ENCODE measurements at regions not wholly inside any gene's neighbourhood (a gene's known extent, or its start where the extent isn't known, plus 50 kb on each side); places are given as distances from the start of the nearest gene placed in this dataset.

DNA sequence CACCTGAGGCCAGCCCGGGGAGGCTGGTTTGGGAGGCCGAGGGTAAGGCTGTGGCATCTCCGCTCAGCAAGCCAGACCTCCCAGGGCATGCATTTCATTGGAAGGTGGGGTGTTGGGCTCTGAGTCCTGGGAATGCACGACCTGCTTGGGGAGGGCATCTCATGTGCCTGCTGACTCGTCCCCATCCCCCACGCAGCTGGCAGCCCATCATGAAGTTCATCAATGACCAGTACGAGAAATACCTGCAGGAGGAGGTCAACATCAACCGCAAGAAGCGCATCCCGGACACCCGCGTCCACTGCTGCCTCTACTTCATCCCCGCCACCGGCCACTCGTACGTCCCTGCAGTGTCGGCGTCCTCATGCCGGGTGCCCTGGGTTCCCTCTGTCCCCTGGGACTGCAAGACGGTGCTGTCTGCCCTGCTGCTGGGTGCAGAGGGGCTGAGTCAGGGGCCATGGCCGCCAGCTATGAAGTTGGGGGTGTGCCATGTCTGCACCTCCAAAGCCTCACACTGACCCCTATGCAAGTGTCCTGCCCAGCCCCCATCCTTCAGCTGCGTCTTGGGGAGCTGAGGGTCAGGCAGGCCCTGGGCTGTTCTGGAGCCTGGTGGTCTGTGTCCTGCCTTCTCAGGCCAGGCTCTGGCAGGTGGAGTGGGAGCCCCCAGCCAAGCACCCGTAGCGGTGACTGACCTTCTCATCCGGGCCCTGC, 347.9 kb downstream of the SEC14L1 start:
- no peak for DNase-seq (ENCODE audit: low read depth)

DNA sequence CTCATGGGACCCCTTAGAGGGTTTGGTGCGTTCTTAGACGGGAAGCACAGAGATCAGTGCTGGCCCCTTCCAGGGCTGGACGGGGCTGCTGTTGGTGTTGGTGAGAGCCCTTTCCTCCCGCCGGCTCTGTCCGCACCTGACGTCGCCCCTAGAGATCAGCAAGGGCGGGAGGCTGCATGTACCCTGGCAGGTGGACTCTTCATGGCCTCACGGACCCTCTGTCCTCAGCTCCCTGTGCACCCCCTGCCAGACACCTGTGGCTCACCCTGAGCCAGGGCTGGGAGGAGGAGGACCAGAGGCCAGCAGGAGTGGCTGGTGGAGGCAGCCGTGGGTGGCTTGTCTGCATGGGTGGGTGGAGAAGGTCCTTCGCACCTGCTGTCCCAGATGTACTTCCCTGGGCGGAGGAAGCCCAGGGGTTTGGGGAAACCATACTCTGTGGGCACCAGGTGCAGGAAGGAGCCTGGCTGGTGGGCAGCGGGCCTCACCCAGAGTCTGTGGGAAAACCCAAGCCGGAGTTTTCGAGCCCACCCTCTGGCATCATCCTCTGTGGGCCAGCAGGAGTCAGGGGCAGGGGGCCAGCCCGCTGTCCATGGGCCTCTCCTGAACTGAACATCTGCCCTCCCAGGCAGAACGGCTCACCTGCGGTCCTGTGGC, 348.6 kb downstream of the SEC14L1 start:
- DNase-seq (ENCODE audit: low read depth), result no peak

DNA sequence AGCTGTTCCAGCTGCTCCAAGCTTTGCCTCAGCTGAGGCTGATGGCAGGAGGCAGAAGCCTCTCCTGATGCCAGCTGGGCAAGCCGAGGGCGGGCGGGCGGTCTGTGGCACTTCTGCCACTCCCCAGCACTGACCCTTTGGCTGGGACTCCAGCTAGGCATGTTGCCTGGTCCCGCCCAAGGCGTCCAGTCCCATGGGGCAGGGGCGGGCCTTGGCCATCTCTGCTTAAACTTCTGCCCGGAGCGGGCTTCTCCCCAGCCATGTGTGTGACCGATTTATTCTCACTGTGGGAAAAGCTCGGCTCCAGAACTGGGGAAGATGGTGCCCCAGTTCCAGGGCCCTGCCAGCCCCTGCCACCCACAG, 349.1 kb downstream of the SEC14L1 start:
- DNase-seq (ENCODE audit: low read depth), result no peak

DNA sequence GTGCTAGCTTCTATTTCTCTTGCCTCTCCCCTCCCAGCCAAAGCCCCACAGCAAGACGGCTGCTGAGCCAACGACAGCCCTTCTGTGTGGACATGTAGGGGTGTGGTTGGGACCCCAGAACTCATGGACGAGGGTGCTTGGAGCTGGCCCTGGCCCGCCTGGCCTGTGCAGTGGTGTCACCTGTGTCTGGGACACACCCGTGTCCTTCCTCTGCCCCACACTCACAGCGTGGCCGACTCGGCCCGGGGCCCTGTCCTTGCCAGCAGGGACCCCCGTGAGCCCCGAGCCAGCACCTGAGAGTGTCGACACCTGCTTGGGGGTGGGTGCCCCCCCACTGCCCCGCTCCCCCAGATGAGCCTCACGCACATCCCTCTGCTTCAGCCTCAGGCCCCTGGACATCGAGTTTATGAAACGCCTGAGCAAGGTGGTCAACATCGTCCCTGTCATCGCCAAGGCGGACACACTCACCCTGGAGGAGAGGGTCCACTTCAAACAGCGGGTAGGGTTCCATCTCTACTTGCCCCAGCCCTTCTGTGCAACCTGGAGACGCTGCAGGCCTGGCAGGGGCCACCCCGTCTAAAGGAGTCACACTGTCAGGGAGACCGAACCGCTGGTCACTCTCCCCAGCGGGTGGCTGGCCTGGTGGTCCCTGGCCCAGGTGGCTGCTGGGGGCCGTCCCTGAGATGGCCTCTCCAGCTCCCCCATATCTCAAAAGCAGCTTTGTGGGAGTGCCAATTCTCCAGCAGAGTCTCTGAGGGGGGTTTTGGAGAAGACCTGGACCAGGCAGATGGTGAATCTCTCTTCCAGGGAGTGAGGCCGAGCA, 349.8 kb downstream of the SEC14L1 start:
- DNase-seq (ENCODE audit: low read depth), result no peak

DNA sequence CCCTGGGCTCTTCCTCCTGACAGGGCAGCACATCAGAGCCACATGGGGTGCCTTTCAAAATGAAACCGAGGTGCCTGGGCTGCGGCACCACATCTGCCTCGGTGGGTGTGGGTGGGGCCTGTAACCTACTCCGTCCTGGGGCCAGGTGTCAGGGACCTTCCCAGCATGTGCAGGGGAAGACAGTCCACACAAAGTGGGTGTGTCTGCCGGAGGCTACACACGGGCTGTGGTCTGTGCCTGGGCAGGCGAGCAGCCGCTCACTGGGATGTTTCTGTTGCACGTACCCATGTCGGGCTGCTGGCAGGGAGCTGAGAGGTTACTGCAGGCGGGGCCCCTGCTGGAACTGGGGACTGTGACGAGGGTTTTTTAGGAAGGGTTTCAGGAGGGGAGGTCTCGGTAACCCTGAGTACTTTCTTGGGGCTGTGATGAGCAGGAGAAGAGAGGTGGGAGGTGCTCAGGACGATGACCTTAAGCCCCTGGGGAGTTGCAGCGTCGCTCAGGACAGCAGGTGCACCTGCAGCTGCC, 351.2 kb downstream of the SEC14L1 start:
- no peak for DNase-seq (ENCODE audit: low read depth)

DNA sequence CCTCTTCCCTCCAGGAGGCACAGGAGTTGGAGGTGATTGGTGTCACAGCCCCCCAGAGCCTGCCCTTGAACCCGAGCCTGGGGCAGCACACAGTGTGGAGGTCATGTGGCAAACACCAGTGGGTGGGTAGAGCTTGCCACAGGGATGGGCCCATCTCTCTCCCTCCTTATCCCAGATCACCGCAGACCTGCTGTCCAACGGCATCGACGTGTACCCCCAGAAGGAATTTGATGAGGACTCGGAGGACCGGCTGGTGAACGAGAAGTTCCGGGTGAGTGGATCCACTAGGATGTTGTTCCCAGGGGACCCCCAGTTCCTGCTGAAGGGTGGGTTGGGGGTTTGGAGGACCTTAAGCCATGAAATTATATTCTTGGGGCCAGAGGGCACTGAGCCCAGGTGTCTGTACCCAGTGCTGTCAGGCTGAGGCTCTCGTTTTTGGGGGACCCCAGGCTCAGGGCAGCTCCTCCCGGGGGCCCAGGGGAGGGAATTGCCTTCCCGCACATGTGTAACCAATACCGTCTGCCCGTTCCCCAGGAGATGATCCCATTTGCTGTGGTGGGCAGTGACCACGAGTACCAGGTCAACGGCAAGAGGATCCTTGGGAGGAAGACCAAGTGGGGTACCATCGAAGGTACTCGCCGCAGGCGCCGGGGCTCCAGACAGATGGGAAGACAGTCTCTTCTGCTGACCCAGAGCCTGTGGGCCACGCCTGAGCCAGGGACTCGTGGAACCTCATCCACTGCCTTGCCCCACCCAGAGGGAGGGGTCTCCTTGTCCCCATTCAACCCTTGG, 351.9 kb downstream of the SEC14L1 start:
- no peak for DNase-seq (ENCODE audit: low read depth)

DNA sequence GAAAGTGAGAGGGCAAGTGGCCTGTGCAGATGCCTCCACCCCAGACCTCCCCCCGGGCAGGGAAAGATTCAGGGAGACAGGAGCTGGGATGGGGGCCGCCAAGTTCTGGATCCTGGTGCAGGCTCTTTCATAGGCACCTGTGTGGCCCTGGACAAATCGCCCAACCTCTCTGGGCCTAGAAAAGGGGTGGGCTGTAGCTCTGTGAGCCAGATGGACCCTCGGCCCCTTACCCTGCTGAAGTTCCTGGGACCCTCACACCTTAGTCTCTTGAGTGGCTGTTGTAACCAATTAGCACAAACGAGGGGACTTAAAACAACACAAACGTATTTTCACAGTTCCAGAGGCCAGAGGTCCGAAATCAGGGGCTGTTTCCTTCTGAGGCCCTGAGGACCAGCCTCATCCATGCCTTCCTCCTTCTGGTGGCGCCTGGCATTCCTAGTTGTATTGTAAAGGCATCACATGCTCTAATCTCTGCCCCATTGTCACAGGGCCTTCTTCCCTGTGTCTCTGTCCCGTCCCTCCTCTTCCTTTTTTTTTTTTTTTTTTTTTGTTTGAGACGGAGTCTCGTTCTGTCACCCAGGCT, 352.6 kb downstream of the SEC14L1 start:
- DNase-seq (ENCODE audit: low read depth), result no peak

DNA sequence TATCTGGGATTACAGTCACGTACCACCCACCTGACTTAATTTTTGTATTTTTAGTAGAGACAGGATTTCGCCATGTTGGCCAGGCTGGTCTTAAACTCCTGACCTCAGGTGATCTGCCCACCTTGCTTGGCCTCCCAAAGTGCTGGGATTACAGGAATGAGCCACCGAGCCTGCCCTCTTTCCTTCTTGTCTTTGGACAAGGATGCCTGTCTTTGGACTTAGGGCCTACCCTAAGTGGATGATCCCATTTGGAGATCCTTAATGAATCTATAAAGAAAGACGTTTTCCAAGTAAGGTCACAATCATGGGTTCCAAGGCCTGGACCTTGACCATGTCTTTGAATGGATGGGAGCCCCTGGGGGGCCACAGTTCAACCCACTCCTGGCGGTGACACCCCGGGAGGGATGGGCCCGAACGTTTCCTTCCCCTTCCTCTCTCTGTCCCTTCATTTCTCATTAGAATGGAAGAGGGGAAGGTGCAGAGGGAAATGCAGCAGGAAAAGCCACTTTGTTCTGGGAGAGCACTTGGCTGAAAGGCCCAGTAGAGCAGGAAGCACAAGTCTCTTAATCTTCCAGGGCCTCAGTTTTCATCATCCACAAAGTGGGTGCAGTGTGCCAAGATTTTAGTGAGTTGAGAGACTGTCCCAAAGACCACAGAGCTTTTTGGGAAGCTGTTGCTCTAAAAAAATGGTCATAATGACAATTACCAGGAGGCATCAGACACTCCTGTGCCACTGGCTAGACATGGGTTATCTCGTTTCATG, 353.3 kb downstream of the SEC14L1 start:
- DNase-seq (ENCODE audit: low read depth), result no peak

DNA sequence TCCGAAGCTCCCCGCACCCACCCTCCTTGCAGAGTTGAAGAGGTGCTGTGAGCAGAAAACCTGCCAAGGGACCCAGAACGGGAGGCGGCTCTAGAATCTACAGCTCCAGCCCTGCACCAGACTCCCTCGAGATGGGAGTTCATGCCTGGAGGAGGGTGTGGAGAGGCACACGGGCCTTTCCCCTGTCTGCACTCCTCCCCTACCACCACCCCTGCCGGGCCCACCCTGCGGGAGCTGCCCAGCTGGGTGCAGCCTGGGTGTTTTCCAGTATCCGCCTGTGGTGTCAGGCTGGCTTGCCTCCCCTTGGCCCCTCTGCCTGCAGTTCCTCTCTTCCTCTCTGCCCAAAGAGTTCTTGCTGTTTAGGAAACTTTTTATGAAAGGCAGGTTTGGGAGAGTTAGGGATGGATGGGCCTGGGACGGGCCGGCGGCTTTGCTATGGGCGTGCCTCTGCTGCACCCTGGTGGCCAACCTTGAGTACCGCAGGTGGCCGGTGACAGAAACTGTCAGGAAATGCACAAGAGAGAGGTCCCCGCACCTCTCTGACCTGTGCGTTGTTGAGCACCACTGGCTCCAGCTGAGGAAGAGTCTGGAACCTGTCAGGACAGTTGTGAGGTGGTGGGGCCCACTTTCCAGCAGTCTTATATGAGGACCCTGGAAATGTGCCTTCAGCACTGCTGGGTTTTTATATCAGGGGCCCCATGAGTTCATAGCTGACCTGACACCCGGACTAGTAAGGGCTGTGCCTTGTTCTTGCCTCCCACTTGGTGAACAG, 354.1 kb downstream of the SEC14L1 start:
- DNase-seq (ENCODE audit: low read depth), result peak; percentile 9

DNA sequence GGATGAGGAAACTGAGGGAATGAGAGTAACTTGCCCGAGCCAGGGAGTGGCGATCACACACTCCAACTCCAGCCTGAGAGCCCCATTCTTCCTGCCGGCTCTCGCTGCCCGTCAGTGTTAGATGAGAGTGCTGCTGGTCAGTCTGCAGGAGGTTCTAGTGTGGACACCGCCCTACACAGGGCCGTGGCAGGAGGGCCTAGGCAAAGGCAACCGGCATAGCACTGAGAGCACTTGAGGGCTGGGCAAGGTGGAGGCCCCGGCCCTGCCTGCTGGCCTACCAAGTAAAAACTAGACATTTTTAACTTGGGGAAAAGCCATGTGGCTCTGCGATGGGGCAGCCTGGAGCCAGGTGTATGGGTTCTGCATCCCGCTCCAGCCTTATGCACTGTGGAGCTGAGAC, 354.8 kb downstream of the SEC14L1 start:
- DNase-seq (ENCODE audit: low read depth), result no peak

DNA sequence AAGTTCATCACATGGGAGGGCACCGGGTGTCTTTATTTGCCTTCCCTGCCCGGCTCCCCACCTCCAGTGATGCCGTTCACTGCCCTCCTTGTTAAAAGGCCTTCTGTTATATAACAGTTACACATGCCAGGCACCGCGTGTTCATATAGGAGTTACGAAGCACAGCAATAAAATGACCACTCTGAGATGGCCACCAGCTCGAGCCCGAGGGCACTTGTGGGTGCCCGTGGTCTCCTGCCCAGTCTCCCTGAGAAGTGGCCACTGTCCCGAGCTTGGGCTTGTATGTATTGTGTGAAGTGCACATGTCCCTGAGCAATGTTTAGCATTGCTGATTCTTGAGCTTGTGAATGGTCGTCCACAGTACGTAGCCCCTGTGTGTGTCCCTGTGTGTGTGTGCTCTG, 355.6 kb downstream of the SEC14L1 start:
- no peak for DNase-seq (ENCODE audit: low read depth)

DNA sequence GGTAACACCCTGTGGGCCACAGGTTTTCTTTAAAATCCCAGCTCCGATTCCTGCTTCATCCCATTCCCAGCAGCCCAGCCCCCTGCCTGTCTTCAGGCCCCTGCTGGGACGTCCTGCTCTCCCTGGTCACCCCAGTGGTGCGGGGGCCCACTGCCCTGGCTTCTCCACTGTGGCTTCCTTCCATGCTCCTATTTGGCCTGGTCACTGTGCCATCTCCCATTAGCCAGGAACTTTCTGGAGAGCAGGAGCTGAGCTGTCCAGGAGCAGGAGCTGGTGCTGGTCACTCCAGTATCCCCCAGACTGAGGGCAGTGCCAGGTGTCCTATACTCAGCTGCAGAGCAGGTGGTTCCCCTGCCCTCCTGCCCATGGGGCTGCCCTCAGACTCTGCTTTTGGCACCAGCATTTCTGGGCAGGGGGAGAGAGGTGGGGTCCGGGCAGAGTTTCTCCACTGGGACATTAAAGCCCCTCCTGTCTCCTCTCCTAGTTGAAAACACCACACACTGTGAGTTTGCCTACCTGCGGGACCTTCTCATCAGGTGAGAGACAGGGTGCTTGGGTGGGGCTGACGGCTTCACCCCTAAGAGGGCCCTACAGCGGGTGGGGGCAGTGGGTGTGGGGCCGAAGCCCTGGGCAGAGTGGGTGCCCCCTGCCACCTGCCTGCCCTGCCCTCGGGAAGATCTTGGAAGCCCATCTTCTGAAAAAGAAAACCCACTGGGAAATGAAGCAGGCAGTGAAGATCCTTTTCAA, 356.2 kb downstream of the SEC14L1 start:
- DNase-seq (ENCODE audit: low read depth), result no peak

DNA sequence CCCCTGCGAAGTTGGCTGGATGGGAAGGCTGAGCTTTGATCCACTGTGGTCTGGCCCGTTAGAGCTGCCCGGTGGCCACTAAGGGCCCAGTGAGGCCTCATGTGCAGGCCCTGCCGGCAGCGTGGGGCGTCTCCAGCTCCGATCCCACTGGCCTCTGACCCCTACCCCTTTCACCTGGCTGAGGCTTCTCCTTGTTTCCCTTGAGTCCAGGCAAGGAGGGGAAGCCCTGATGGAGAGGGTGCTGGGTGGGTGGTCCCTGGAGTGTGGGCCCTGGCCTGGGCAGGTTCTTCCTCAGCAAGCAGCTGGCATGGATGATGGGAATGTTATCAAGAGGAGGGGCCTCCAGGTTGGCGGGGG, 356.8 kb downstream of the SEC14L1 start:
- no peak for DNase-seq (ENCODE audit: low read depth)

DNA sequence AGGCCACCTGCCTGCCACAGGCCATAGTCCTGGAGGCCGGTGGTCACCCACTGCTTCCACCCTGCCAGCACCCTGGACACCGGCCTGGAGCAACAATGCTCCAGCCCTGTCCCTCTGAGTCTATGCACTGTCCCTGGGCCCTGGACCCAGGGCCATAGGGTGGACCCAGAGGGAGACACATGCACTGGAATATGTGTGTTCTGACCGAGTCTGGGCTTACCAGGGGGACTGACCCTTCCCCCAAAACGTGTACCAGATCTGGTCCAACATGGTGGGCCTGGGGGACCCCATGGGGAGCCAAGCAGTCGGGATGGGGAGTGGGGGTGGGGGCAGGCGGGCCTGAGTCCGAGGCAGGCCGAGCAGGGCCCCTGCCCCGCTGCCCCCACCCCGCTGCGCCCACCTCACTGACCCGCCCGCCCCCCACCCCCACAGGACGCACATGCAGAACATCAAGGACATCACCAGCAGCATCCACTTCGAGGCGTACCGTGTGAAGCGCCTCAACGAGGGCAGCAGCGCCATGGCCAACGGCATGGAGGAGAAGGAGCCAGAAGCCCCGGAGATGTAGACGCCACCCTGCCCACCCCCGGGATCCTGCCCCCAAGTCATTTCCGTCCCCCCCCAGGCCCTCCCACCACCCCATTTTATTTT, 357.4 kb downstream of the SEC14L1 start:
- no peak for DNase-seq (ENCODE audit: low read depth)

DNA sequence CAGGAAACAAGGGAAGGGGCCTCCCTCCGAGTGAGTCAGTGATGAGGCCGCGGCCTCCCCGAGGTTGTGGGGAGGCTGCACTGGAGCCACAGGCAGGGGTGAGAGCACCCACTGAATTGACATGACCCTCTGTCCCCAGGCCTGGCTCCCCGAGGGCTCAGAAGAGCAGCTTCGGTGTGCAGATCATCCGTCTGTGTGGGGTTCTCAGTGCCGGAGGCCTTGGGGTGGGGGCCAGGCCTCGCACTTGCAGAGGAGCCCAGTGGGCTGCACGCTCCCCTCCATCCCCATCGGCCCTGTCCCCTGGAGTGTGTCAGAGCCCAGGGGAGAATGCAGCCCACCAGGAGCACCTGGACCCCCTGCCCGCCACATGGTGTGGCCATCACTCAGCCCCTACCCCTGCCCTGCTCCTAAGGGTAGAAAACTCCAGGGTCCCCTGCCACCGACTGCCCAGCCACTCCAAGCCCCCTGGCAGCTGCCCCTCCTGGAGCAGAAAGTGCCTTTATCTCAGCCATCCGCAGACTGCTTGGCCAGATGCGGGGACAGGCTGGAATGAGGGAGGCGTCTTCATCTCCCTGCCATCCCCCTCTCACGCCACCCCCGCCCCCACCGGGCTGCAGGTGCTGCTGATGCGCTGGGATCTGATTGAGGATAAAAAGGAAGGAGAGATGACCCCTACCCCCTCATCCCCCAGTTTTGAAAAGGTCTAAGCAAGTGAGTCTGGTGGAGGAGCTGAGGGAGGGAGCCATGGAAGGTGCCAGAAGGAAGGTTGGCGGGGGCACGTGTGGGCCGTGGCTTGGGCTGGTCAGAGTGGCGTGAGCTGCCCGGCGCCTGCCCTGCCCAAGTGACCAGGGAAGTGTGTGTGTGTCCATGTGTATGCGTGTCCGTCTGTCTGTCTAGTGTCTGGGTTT, 358.3 kb downstream of the SEC14L1 start:
- DNase-seq (ENCODE audit: low read depth), result no peak

DNA sequence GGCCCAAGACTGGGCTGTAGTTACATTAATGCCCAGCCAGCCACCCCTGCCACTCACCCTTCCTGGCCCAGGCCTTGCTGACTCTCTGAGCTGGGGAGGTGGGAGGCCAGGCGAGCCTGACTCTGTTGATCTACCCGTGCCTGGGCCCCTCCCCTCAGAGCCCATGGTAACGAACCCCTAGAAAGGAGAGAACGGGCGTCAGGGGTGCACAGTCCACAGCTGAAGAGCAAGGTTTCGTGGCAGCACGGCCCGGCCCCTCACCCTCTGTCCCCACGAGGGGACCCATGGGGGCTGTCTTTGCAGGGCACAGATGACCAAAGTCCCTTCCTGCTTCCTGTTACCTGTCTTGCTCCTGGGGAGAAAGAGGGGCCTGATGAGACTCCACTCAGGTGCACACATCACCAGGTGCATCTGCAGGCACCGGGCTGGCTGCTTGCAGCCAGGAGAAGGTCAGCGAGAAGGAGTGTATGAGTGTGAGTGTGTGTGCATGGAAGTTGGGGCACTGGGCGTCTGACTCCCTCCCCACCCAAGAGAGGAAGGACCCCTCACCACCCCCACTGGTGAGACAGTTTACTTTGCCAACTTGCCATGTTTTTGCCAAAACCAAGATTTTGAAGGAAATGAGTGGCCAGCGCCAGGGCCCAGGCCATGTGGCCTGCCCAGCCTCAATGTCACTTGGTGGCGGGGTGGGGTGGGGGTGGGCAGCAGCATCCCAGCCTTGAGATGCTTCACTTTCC, 359.1 kb downstream of the SEC14L1 start:
- DNase-seq (ENCODE audit: low read depth), result no peak

DNA sequence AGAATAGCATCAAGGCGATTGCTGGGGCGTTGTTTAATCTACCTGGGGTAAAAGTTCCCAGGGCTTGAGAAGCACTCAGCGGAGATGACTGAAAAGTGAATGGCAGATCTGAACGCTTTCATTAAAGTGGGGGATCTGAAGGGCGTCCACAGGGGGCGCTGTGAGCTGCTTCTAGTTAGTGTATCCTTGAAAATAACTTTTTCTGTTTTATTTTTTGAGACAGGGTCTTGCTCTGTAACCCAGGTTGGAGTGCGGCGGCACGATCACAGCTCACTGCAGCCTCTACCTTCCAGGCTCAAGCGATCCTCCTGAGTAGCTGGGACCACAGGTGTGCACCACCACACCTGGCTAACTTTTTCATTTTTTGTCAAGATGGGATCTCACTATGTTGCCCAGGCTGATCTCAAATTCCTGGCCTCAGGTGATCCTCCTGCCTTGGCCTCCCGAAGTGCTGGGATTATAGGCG, 360.4 kb downstream of the SEC14L1 start:
- DNase-seq (ENCODE audit: low read depth), result no peak
